ENCODE measurements at regions not wholly inside any gene's neighbourhood (a gene's known extent, or its start where the extent isn't known, plus 50 kb on each side); places are given as distances from the start of the nearest gene placed in this dataset.

DNA sequence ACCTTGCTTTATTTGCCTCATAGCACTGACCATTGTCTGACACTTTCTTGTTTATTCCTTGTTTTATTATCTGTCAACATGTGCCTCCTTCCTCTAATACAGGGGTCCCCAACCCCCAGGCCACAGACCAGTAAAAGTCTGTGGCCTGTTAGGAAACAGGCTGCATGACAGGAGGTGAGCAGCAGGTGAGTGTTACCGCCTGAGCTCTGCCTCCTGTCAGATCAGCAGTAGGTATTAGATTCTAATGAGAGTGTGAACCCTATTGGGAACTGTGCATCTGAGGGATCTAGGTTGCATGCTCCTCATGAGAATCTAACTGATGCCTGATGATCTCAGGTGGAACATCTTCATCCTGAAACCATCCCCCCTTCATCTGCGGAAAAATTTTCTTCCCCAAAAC, 228.0 kb downstream of the HINT1 start:
- Histone ChIP-seq H4K8ac (ENCODE audit: low read depth, low read length) (no peak overlapping the region), H2AFZ (ENCODE audit: low read length) (no peak overlapping the region), H3K14ac (ENCODE audit: low read length) (no peak overlapping the region), H2BK12ac (ENCODE audit: low read length) (no peak overlapping the region), H3K27ac (replicated peaks; ENCODE audit: low read length) (no peak overlapping the region), H3K4me2 (ENCODE audit: insufficient read depth, low read length, poor library complexity, severe bottlenecking) (no peak overlapping the region), H2BK5ac (ENCODE audit: low read length) (no peak overlapping the region), H2BK120ac (ENCODE audit: low read depth, low read length) (no peak overlapping the region), H3K18ac (ENCODE audit: low read length) (no peak overlapping the region), H3K23ac (ENCODE audit: low read depth, low read length, poor library complexity) (no peak overlapping the region), H3K4me3 (ENCODE audit: low read length in 2 of 2) (no peak overlapping the region), H3K9me3 (replicated peaks in 1 of 2; ENCODE audit: control insufficient read depth in 2 of 2, insufficient read depth in 1 of 2, low read depth in 1 of 2, low read length in 2 of 2) (no peaks in the 10 kb centered on the region), H3K4me1 (ENCODE audit: control insufficient read depth in 2 of 2, insufficient read depth in 1 of 2, low read depth in 1 of 2, low read length in 2 of 2) (peaks cover 0 to 2% of the 10 kb centered on the region in 2 donors), H4K91ac (ENCODE audit: low read depth, low read length, poor library complexity) (no peak overlapping the region), H3K36me3 (replicated peaks in 1 of 2; ENCODE audit: control insufficient read depth in 2 of 2, insufficient read depth in 2 of 2, low read length in 2 of 2) (no peaks in the 10 kb centered on the region), H3K4ac (ENCODE audit: low read length) (no peak overlapping the region), H3K27me3 (ENCODE audit: control insufficient read depth in 3 of 3, insufficient read depth in 3 of 3, low read depth in 1 of 3, low read length in 3 of 3) (no peaks in the 10 kb centered on the region), H3K79me1 (ENCODE audit: low read depth, low read length) (no peaks in the 10 kb centered on the region), H2BK15ac (ENCODE audit: low read length) (no peak overlapping the region), H3K9ac (ENCODE audit: low read depth, low read length, poor library complexity) (no peak overlapping the region), H2AK5ac (ENCODE audit: low read depth, low read length) (no peak overlapping the region)
- no peak for DNase-seq (ENCODE audit: low spot score)
- WGBS, 2 donors (ENCODE audit: extremely low coverage in 2 of 2, insufficient read length in 2 of 2, insufficient replicate concordance in 1 of 2): no CpG with 5 or more reads among the region's 2 CpGs

DNA sequence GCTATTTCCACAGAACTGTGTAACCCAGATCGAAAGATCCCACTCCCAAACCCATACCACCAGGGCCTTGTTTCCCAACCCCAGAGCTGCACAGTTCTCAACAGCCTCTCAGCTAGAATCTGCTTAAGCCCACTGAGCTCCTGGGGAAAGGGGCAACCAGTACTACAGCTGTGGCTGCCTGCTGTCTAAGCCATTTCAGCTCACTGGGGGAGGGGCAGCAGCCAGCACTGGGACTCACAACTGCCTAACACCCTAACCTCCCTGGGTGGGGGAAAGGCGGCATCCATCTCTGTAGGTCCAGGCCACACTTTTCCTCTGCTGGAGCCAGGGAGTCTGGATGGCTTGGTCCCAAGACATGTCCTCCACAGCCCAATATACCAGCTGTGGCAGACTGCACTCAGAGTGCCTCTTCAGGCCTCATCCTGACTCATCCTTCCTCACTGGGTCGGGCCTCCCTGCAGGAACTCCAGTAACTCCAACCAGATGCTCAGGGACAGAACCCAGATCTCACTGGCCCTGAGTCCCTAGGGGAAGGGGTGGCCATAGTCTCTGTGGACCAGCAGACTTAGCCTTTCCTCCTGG, 241.4 kb downstream of the HINT1 start:
- no peak overlapping the region for H3K23ac ChIP-seq (ENCODE audit: low read depth, low read length, poor library complexity)
- H3K36me3 ChIP-seq (replicated peaks in 1 of 2; ENCODE audit: control insufficient read depth in 2 of 2, insufficient read depth in 2 of 2, low read length in 2 of 2): no peaks in the 10 kb centered on the region
- no peak overlapping the region for H3K4me3 ChIP-seq (ENCODE audit: low read length in 2 of 2)
- no peaks in the 10 kb centered on the region for H3K9me3 ChIP-seq (replicated peaks in 1 of 2; ENCODE audit: control insufficient read depth in 2 of 2, insufficient read depth in 1 of 2, low read depth in 1 of 2, low read length in 2 of 2)
- H3K18ac ChIP-seq (ENCODE audit: low read length): peak overlapping the region; percentile 19
- H2BK5ac ChIP-seq (ENCODE audit: low read length): no peak overlapping the region
- H3K4ac ChIP-seq (ENCODE audit: low read length): no peak overlapping the region
- no peak overlapping the region for H2AFZ ChIP-seq (ENCODE audit: low read length)
- peak overlapping the region; percentile 26 for H2BK15ac ChIP-seq (ENCODE audit: low read length)
- WGBS, 2 donors (ENCODE audit: extremely low coverage in 2 of 2, insufficient read length in 2 of 2, insufficient replicate concordance in 1 of 2): no CpG with 5 or more reads among the region's 3 CpGs
- no peak overlapping the region for H2BK120ac ChIP-seq (ENCODE audit: low read depth, low read length)
- H2AK5ac ChIP-seq (ENCODE audit: low read depth, low read length): peak overlapping the region; percentile 46
- H3K27me3 ChIP-seq (ENCODE audit: control insufficient read depth in 3 of 3, insufficient read depth in 3 of 3, low read depth in 1 of 3, low read length in 3 of 3): no peaks in the 10 kb centered on the region
- no peak overlapping the region for H4K91ac ChIP-seq (ENCODE audit: low read depth, low read length, poor library complexity)
- no peak overlapping the region for H3K9ac ChIP-seq (ENCODE audit: low read depth, low read length, poor library complexity)
- H3K14ac ChIP-seq (ENCODE audit: low read length): no peak overlapping the region
- no peak for DNase-seq (ENCODE audit: low spot score)
- H2BK12ac ChIP-seq (ENCODE audit: low read length): no peak overlapping the region
- H3K79me1 ChIP-seq (ENCODE audit: low read depth, low read length): no peaks in the 10 kb centered on the region
- no peaks in the 10 kb centered on the region for H3K4me1 ChIP-seq (ENCODE audit: control insufficient read depth in 2 of 2, insufficient read depth in 1 of 2, low read depth in 1 of 2, low read length in 2 of 2)
- H3K27ac ChIP-seq (replicated peaks; ENCODE audit: low read length): no peak overlapping the region
- no peak overlapping the region for H3K4me2 ChIP-seq (ENCODE audit: insufficient read depth, low read length, poor library complexity, severe bottlenecking)
- H4K8ac ChIP-seq (ENCODE audit: low read depth, low read length): no peak overlapping the region

DNA sequence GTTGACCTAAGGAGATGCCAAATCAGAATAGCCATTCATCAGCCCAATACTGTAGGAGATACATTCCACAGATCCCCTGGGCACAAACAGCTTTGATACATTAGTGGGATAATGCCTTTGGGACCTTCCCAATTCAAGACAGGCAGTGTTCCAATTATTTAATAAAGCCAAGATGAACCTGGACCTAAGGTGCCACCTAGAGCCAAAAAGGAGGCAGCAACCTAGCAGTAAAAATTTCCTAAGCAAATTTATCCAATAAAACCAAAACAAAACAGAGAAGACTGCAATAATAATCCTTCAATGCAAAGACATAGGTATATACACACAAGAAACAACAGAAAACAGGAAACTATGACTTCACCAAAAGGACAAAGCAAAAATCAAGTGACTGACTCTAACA, 253.0 kb downstream of the HINT1 start:
- no peak overlapping the region for H3K4me2 ChIP-seq (ENCODE audit: insufficient read depth, low read length, poor library complexity, severe bottlenecking)
- no peak overlapping the region for H3K18ac ChIP-seq (ENCODE audit: low read length)
- no peaks in the 10 kb centered on the region for H3K4me1 ChIP-seq (ENCODE audit: control insufficient read depth in 2 of 2, insufficient read depth in 1 of 2, low read depth in 1 of 2, low read length in 2 of 2)
- no peaks in the 10 kb centered on the region for H3K9me3 ChIP-seq (replicated peaks in 1 of 2; ENCODE audit: control insufficient read depth in 2 of 2, insufficient read depth in 1 of 2, low read depth in 1 of 2, low read length in 2 of 2)
- H3K4ac ChIP-seq (ENCODE audit: low read length): no peak overlapping the region
- H3K79me1 ChIP-seq (ENCODE audit: low read depth, low read length): no peaks in the 10 kb centered on the region
- no peak overlapping the region for H2BK5ac ChIP-seq (ENCODE audit: low read length)
- H3K27me3 ChIP-seq (ENCODE audit: control insufficient read depth in 3 of 3, insufficient read depth in 3 of 3, low read depth in 1 of 3, low read length in 3 of 3): no peaks in the 10 kb centered on the region
- no peak overlapping the region for H2BK15ac ChIP-seq (ENCODE audit: low read length)
- no peak overlapping the region for H3K27ac ChIP-seq (replicated peaks; ENCODE audit: low read length)
- no peak overlapping the region for H3K14ac ChIP-seq (ENCODE audit: low read length)
- no peak overlapping the region for H3K4me3 ChIP-seq (ENCODE audit: low read length in 2 of 2)
- no peaks in the 10 kb centered on the region for H3K36me3 ChIP-seq (replicated peaks in 1 of 2; ENCODE audit: control insufficient read depth in 2 of 2, insufficient read depth in 2 of 2, low read length in 2 of 2)
- H3K23ac ChIP-seq (ENCODE audit: low read depth, low read length, poor library complexity): no peak overlapping the region
- H4K91ac ChIP-seq (ENCODE audit: low read depth, low read length, poor library complexity): no peak overlapping the region
- H2AK5ac ChIP-seq (ENCODE audit: low read depth, low read length): no peak overlapping the region
- H4K8ac ChIP-seq (ENCODE audit: low read depth, low read length): no peak overlapping the region
- DNase-seq (ENCODE audit: low spot score): no peak
- no peak overlapping the region for H3K9ac ChIP-seq (ENCODE audit: low read depth, low read length, poor library complexity)
- H2BK120ac ChIP-seq (ENCODE audit: low read depth, low read length): no peak overlapping the region
- no peak overlapping the region for H2BK12ac ChIP-seq (ENCODE audit: low read length)
- no peak overlapping the region for H2AFZ ChIP-seq (ENCODE audit: low read length)

DNA sequence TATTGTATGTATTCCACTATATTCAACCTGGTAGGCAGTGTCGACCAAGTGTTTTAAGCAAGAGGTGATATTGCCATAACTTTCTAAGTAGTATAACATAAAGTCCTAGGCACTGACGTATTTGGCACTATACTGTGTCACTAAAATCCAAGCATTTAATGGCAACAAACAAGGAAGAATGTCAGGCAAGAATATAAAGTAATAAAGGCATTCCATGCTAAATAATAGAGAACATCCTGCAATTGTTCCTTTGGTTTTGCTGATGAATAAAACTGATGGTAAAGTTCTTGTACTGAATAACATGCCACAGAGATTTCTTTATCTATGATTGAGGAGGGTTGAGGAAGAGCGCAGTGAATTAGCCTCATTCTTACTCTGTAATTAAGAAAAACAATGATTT, 256.9 kb downstream of the HINT1 start:
- no peak overlapping the region for H3K18ac ChIP-seq (ENCODE audit: low read length)
- WGBS, 2 donors (ENCODE audit: extremely low coverage in 2 of 2, insufficient read length in 2 of 2, insufficient replicate concordance in 1 of 2): no CpG with 5 or more reads among the region's 3 CpGs

More for the DNA sequence above, 256.9 kb downstream of the HINT1 start:
- Histone ChIP-seq H3K4me3 (ENCODE audit: low read length in 2 of 2) (no peak overlapping the region), H2AK5ac (ENCODE audit: low read depth, low read length) (no peak overlapping the region), H2BK12ac (ENCODE audit: low read length) (no peak overlapping the region), H3K4me1 (ENCODE audit: control insufficient read depth in 2 of 2, insufficient read depth in 1 of 2, low read depth in 1 of 2, low read length in 2 of 2) (no peaks in the 10 kb centered on the region), H3K27ac (replicated peaks; ENCODE audit: low read length) (no peak overlapping the region), H4K91ac (ENCODE audit: low read depth, low read length, poor library complexity) (no peak overlapping the region), H3K9me3 (replicated peaks in 1 of 2; ENCODE audit: control insufficient read depth in 2 of 2, insufficient read depth in 1 of 2, low read depth in 1 of 2, low read length in 2 of 2) (no peaks in the 10 kb centered on the region), H2BK15ac (ENCODE audit: low read length) (no peak overlapping the region), H3K4ac (ENCODE audit: low read length) (no peak overlapping the region), H3K79me1 (ENCODE audit: low read depth, low read length) (no peaks in the 10 kb centered on the region), H3K27me3 (ENCODE audit: control insufficient read depth in 3 of 3, insufficient read depth in 3 of 3, low read depth in 1 of 3, low read length in 3 of 3) (no peaks in the 10 kb centered on the region), H3K14ac (ENCODE audit: low read length) (no peak overlapping the region), H3K4me2 (ENCODE audit: insufficient read depth, low read length, poor library complexity, severe bottlenecking) (no peak overlapping the region), H2BK120ac (ENCODE audit: low read depth, low read length) (no peak overlapping the region), H3K36me3 (replicated peaks in 1 of 2; ENCODE audit: control insufficient read depth in 2 of 2, insufficient read depth in 2 of 2, low read length in 2 of 2) (no peaks in the 10 kb centered on the region), H4K8ac (ENCODE audit: low read depth, low read length) (no peak overlapping the region), H3K23ac (ENCODE audit: low read depth, low read length, poor library complexity) (no peak overlapping the region), H3K9ac (ENCODE audit: low read depth, low read length, poor library complexity) (no peak overlapping the region), H2AFZ (ENCODE audit: low read length) (no peak overlapping the region), H2BK5ac (ENCODE audit: low read length) (no peak overlapping the region)
- no peak for DNase-seq (ENCODE audit: low spot score)

Data from neuronal stem cell (in vitro differentiated cells).